PC-3 (cell line): ENCODE measurements at regions not wholly inside any gene's neighbourhood (a gene's known extent, or its start where the extent isn't known, plus 50 kb on each side); places are given as distances from the start of the nearest gene placed in this dataset.

Source experiments
- ATAC-seq: fragments of 200-7000 bp; cut with Tn5 transposase; 2 replicates; pipeline ENCODE4 v1.9.1; 2020; ENCODE audit warnings: mild to moderate bottlenecking, moderate library complexity
- BruUV-seq: library from RNA; stranded (reverse); fragments of 400-500 nt; replicated peaks from 2 replicates; lab custom pipeline; 2021; lab: Mats Ljungman, UMichigan
- CTCF ChIA-PET: fragments of 300-600 bp; sonication (Branson Sonifier 250); formaldehyde crosslinking; loops from one replicate; lab custom pipeline; 2022; ENCODE audit warnings: antibody characterized with exemption; lab: Charles Lee
- POLR2A ChIA-PET: fragments of 300-600 bp; sonication (Branson Sonifier 250); formaldehyde crosslinking; loops from one replicate; lab custom pipeline; 2022; ENCODE audit warnings: antibody characterized with exemption; ENCODE audit not compliant: unreplicated experiment; lab: Charles Lee
- DNase-seq: peaks from one replicate; pipeline ENCODE4 v3.0.0-alpha.2; 2015
- H2AFZ ChIP-seq: fragments of 300-600 bp; sonication (generic); 2 replicates; pipeline ENCODE4 v1.6.0; 2016; ENCODE audit warnings: antibody characterized with exemption, low read length
- H3F3A ChIP-seq: fragments of 300-600 bp; sonication (generic); one replicate; pipeline ENCODE4 v1.6.0; 2017; ENCODE audit warnings: antibody characterized with exemption, low read length, control low read depth, mild to moderate bottlenecking; ENCODE audit not compliant: unreplicated experiment
- H3K27ac ChIP-seq: fragments of 300-600 bp; sonication (generic); 2 replicates; pipeline ENCODE4 v1.5.1; 2016; ENCODE audit warnings: mild to moderate bottlenecking, low read length
- H3K27me3 ChIP-seq: fragments of 300-600 bp; sonication (generic); 2 replicates; pipeline ENCODE4 v1.6.1; 2016; ENCODE audit warnings: low read length, mixed read lengths
- H3K36me3 ChIP-seq: fragments of 300-600 bp; sonication (generic); 2 replicates; pipeline ENCODE4 v1.6.1; 2016; ENCODE audit warnings: low read depth, mixed run types, low read length, mixed read lengths
- H3K4me1 ChIP-seq: fragments of 300-600 bp; sonication (generic); 2 replicates; pipeline ENCODE4 v1.5.1; 2016; ENCODE audit warnings: low read length; ENCODE audit not compliant: insufficient read depth
- H3K4me2 ChIP-seq: fragments of 300-600 bp; sonication (generic); 2 replicates; pipeline ENCODE4 v1.6.0; 2016; ENCODE audit warnings: low read length
- H3K4me3 ChIP-seq: fragments of 300-600 bp; sonication (generic); 2 replicates; pipeline ENCODE4 v1.5.1; 2016; ENCODE audit warnings: mild to moderate bottlenecking, low read length, mixed read lengths
- H3K79me2 ChIP-seq: fragments of 300-600 bp; sonication (generic); 2 replicates; pipeline ENCODE4 v1.6.1; 2017; ENCODE audit warnings: low read length, mixed read lengths
- H3K9ac ChIP-seq: fragments of 300-600 bp; sonication (generic); 2 replicates; pipeline ENCODE4 v1.6.0; 2016; ENCODE audit warnings: mild to moderate bottlenecking, low read length
- H3K9me2 ChIP-seq: fragments of 300-600 bp; sonication (generic); replicated peaks from 2 replicates; pipeline ENCODE4 v1.6.1; 2016; ENCODE audit warnings: mixed run types, low read length, mixed read lengths
- H3K9me3 ChIP-seq: fragments of 300-600 bp; sonication (generic); 2 replicates; pipeline ENCODE4 v1.6.1; 2016; ENCODE audit warnings: low read length, mixed read lengths
- H4K20me1 ChIP-seq: fragments of 300-600 bp; sonication (generic); 2 replicates; pipeline ENCODE4 v1.6.1; 2016; ENCODE audit warnings: low read length, mixed read lengths
- CTCF ChIP-seq: fragments of 300-600 bp; sonication (generic); conservative IDR thresholded peaks from 2 replicates; pipeline ENCODE4 v1.5.1; 2017; ENCODE audit warnings: antibody characterized with exemption, low read depth, mild to moderate bottlenecking, low read length
- EZH2 ChIP-seq: fragments of 300-600 bp; sonication (generic); IDR thresholded peaks from one replicate; pipeline ENCODE4 v1.6.1; 2017; ENCODE audit warnings: antibody characterized with exemption, mild to moderate bottlenecking, low read length; ENCODE audit not compliant: unreplicated experiment
- EZH2phosphoT487 ChIP-seq: fragments of 300-600 bp; sonication (generic); IDR thresholded peaks from 2 replicates; pipeline ENCODE4 v1.6.1; 2018; ENCODE audit warnings: mild to moderate bottlenecking, antibody characterized with exemption, low read length, borderline replicate concordance
- intact Hi-C: fragments of 100-400 bp; cut with micrococcal nuclease; formaldehyde crosslinking; loops from 2 replicates; pipeline ENCODE4 v1.9.0; 2023

- Histone ChIP-seq H3K9me3 (no peaks in the 10 kb centered on the region), H2AFZ (no peak overlapping the region), H3F3A (no peaks in the 10 kb centered on the region), H3K27me3 (peaks cover 79% of the 10 kb centered on the region), H3K36me3 (no peaks in the 10 kb centered on the region), H3K9ac (no peak overlapping the region), H4K20me1 (no peaks in the 10 kb centered on the region), H3K79me2 (no peaks in the 10 kb centered on the region), H3K4me3 (no peak overlapping the region), H3K27ac (no peak overlapping the region), H3K4me2 (no peak overlapping the region), H3K9me2 (no peaks in the 10 kb centered on the region), H3K4me1 (no peaks in the 10 kb centered on the region)
- BruUV-seq, result no TSS peak
- no peak for DNase-seq
- ChIA-PET POLR2A (no interaction called here), CTCF (no interaction called here)
- TF ChIP-seq EZH2 (no peak), EZH2phosphoT487 (no peak), CTCF (no peak)
- no peak for ATAC-seq
- intact Hi-C loops, result no loop called here
These were observed 199.2 kb downstream of the ICOS start for GRCh38 chr2:204135752-204136151.

- BruUV-seq, result no TSS peak
- CTCF ChIA-PET, result no interaction called here
These were observed 201.6 kb downstream of the ICOS start for GRCh38 chr2:204138206-204138605.

DNA sequence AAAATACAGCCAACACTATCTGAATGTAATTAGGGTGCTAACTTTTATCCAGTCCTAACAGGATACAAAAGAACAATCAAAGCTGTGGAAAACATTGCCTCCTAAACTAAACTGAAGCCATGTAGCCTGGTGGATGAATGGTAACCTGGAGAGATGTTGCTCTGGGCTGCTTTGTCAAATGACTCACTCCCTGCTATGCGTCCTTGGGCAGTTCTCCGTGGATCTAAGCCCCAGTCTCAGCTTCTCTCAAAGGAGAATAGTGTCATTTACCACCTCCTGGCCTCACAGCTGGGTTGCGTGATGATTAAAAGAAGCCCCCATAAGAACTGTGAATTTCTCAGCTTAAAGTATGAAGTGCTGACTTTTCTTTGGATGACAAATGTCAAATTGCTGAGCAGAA lies 203.7 kb downstream of the ICOS start:
- Histone ChIP-seq H3K36me3 (no peaks in the 10 kb centered on the region), H3K4me1 (no peaks in the 10 kb centered on the region), H3K27ac (no peak overlapping the region), H4K20me1 (no peaks in the 10 kb centered on the region), H2AFZ (no peak overlapping the region), H3K4me3 (no peak overlapping the region), H3K27me3 (peaks cover 78% of the 10 kb centered on the region), H3K9ac (no peak overlapping the region), H3K9me3 (no peaks in the 10 kb centered on the region), H3K9me2 (no peaks in the 10 kb centered on the region), H3F3A (no peaks in the 10 kb centered on the region), H3K79me2 (no peaks in the 10 kb centered on the region), H3K4me2 (no peak overlapping the region)
- ChIA-PET CTCF (no interaction called here), POLR2A (interaction anchor here (0.6 kb wide), 1 partner anchor 9 kb away, joined by 3 read pairs; no protein-coding TSS in a partner anchor)
- no peak for ATAC-seq
- no TSS peak for BruUV-seq
- intact Hi-C loops, result loop anchor here (10.0 kb wide), 2 partner anchors 555 to 705 kb away; no protein-coding TSS in a partner anchor
- DNase-seq, result no peak
- TF ChIP-seq EZH2phosphoT487 (no peak), EZH2 (no peak), CTCF (no peak)

More at GRCh38 chr2:204138206-204138605, 201.6 kb downstream of the ICOS start:
- TF ChIP-seq CTCF, result no peak
- H4K20me1 ChIP-seq, result no peaks in the 10 kb centered on the region
- H2AFZ ChIP-seq, result no peak overlapping the region
- no peak overlapping the region for H3K27ac ChIP-seq
- ATAC-seq, result no peak
- intact Hi-C loops, result no loop called here
- no peak for DNase-seq
- no peaks in the 10 kb centered on the region for H3K79me2 ChIP-seq
- H3K4me1 ChIP-seq, result no peaks in the 10 kb centered on the region
- no peaks in the 10 kb centered on the region for H3F3A ChIP-seq
- no peaks in the 10 kb centered on the region for H3K36me3 ChIP-seq
- peaks cover 88% of the 10 kb centered on the region for H3K27me3 ChIP-seq
- POLR2A ChIA-PET, result no interaction called here
- H3K4me3 ChIP-seq, result no peak overlapping the region
- H3K9me3 ChIP-seq, result no peaks in the 10 kb centered on the region
- H3K9me2 ChIP-seq, result no peaks in the 10 kb centered on the region
- no peak overlapping the region for H3K4me2 ChIP-seq
- H3K9ac ChIP-seq, result no peak overlapping the region
